T-cell (primary cell): ENCODE measurements at regions not wholly inside any gene's neighbourhood (a gene's known extent, or its start where the extent isn't known, plus 50 kb on each side); places are given as distances from the start of the nearest gene placed in this dataset.

Experiments used
- ATAC-seq, 4 experiments: fragments of 200-7000 bp in 3 of 4; fragments of 150-1000 bp in 1 of 4; cut with Tn5 transposase; replicated peaks in 1 of 4; 1 replicate in 3 of 4; 2 replicates in 1 of 4; pipeline ENCODE4 v1.10.0; 2021; ENCODE audit warnings: moderate library complexity in 3 of 4, mild to moderate bottlenecking in 2 of 4, moderate number of reproducible peaks in 1 of 4
- CTCF ChIA-PET, 2 donors: fragments of 300-600 bp; sonication (Branson Sonifier 250); formaldehyde crosslinking; loops; one replicate each; lab custom pipeline; 2022; ENCODE audit warnings: antibody characterized with exemption in 2 of 2; lab: Charles Lee
- POLR2A ChIA-PET, 2 donors: fragments of 300-600 bp; sonication (Branson Sonifier 250); formaldehyde crosslinking; loops; one replicate each; lab custom pipeline; 2022; ENCODE audit warnings: antibody characterized with exemption in 2 of 2; lab: Charles Lee
- DNase-seq, 35 experiments: peaks; one replicate each; pipeline versions ENCODE4 v3.0.0 to v3.0.0-alpha.2; 2013 to 2023
- H3K27ac ChIP-seq: one replicate; pipeline ENCODE4 v1.5.1; 2013; ENCODE audit warnings: low read length
- H3K27me3 ChIP-seq, 2 experiments: replicated peaks in 1 of 2; 1 replicate in 1 of 2; 2 replicates in 1 of 2; pipeline versions ENCODE4 v1.6.1 to v1.7.0; 2013; ENCODE audit warnings: low read length in 1 of 2, mixed read lengths in 1 of 2; ENCODE audit not compliant: control insufficient read depth in 2 of 2, insufficient read depth in 2 of 2; ENCODE audit errors: extremely low read depth in 1 of 2
- H3K36me3 ChIP-seq, 2 donors: 1 replicate in 1 of 2; 2 replicates in 1 of 2; pipeline versions ENCODE4 v1.6.1 to v1.7.0; 2013; ENCODE audit warnings: low read length in 1 of 2; ENCODE audit not compliant: control insufficient read depth in 2 of 2, insufficient read depth in 1 of 2; ENCODE audit errors: extremely low read depth in 1 of 2
- H3K4me1 ChIP-seq, 2 experiments: 1 replicate in 1 of 2; 2 replicates in 1 of 2; pipeline versions ENCODE4 v1.6.1 to v1.7.0; 2013; ENCODE audit warnings: low read length in 2 of 2, mixed read lengths in 1 of 2; ENCODE audit not compliant: insufficient read depth in 2 of 2, control insufficient read depth in 1 of 2; ENCODE audit errors: extremely low read depth in 1 of 2
- H3K4me3 ChIP-seq, 2 donors: 1 replicate in 1 of 2; 2 replicates in 1 of 2; pipeline versions ENCODE4 v1.5.1 to v1.7.0; 2013; ENCODE audit warnings: mild to moderate bottlenecking in 2 of 2, low read length in 1 of 2, moderate library complexity in 1 of 2; ENCODE audit not compliant: control insufficient read depth in 1 of 2; ENCODE audit errors: extremely low read depth in 1 of 2
- H3K9me3 ChIP-seq: 2 replicates; pipeline ENCODE4 v1.7.0; 2013
- H3K27ac Mint-ChIP-seq, 2 donors: one replicate each; pipeline ENCODE4 v1.8.0; 2020 to 2021; ENCODE audit warnings: mild to moderate bottlenecking in 2 of 2, mixed read lengths in 2 of 2
- H3K27me3 Mint-ChIP-seq, 2 donors: one replicate each; pipeline ENCODE4 v1.8.0; 2021 to 2022; ENCODE audit warnings: mixed read lengths in 2 of 2
- H3K36me3 Mint-ChIP-seq: one replicate; pipeline ENCODE4 v1.8.0; 2021; ENCODE audit warnings: mixed read lengths
- H3K4me1 Mint-ChIP-seq, 3 donors: one replicate each; pipeline ENCODE4 v1.8.0; 2020 to 2022; ENCODE audit warnings: mixed read lengths in 3 of 3, mild to moderate bottlenecking in 1 of 3
- H3K4me3 Mint-ChIP-seq, 3 donors: one replicate each; pipeline ENCODE4 v1.8.0; 2020 to 2022; ENCODE audit warnings: mild to moderate bottlenecking in 3 of 3, mixed read lengths in 3 of 3, moderate library complexity in 3 of 3
- H3K9me3 Mint-ChIP-seq, 3 donors: one replicate each; pipeline ENCODE4 v1.8.0; 2020 to 2022; ENCODE audit warnings: mixed read lengths in 3 of 3
- WGBS: methylation state at CpG from one replicate; pipeline ENCODE4 v1.1.5; 2013; ENCODE audit warnings: missing lambda C conversion rate; ENCODE audit not compliant: insufficient coverage; 5-methylcytosine and 5-hydroxymethylcytosine counted together

GRCh38 chr5:158544388-158545339 lies 555.1 kb downstream of the EBF1 start:
- H3K4me3 ChIP-seq = no peak overlapping the region
- H3K4me1 ChIP-seq = peaks cover 0 to 19% of the 10 kb centered on the region in 2 experiments
- no peak for ATAC-seq
- POLR2A ChIA-PET = interaction anchor here in 1 of 2 donors (0.5 kb wide), 1 partner anchor 11 kb away, joined by 3 read pairs; no protein-coding TSS in a partner anchor
- H3K4me1 Mint-ChIP-seq = peaks cover 8 to 18% (median 16%) of the 10 kb centered on the region in 3 donors
- no peak overlapping the region for H3K27ac Mint-ChIP-seq
- no peak overlapping the region for H3K27ac ChIP-seq
- H3K4me3 Mint-ChIP-seq = peak overlapping the region in 1 of 3 donors; percentile 21
- WGBS = no CpG with 5 or more reads among the region's 3 CpGs
- H3K36me3 ChIP-seq = no peaks in the 10 kb centered on the region
- no peaks in the 10 kb centered on the region for H3K27me3 ChIP-seq
- no peaks in the 10 kb centered on the region for H3K9me3 Mint-ChIP-seq
- no peaks in the 10 kb centered on the region for H3K9me3 ChIP-seq
- CTCF ChIA-PET = no interaction called here
- peak in 1 of 35 experiments; percentile 12 for DNase-seq
- no peaks in the 10 kb centered on the region for H3K36me3 Mint-ChIP-seq
- peaks cover 0 to 3% of the 10 kb centered on the region in 2 donors for H3K27me3 Mint-ChIP-seq

GRCh38 chr5:158543539-158544387 lies 556.0 kb downstream of the EBF1 start:
- no peaks in the 10 kb centered on the region for H3K36me3 ChIP-seq
- no peak overlapping the region for H3K27ac Mint-ChIP-seq
- POLR2A ChIA-PET = no interaction called here
- no peaks in the 10 kb centered on the region for H3K9me3 Mint-ChIP-seq
- peaks cover 0 to 20% of the 10 kb centered on the region in 2 experiments for H3K4me1 ChIP-seq
- H3K27me3 Mint-ChIP-seq = peaks cover 0 to 4% of the 10 kb centered on the region in 2 donors
- DNase-seq (no peak), ATAC-seq (no peak)
- no peak overlapping the region for H3K4me3 ChIP-seq
- H3K4me1 Mint-ChIP-seq = peaks cover 10 to 18% (median 16%) of the 10 kb centered on the region in 3 donors
- no peaks in the 10 kb centered on the region for H3K27me3 ChIP-seq
- H3K36me3 Mint-ChIP-seq = no peaks in the 10 kb centered on the region
- H3K4me3 Mint-ChIP-seq = no peak overlapping the region
- CTCF ChIA-PET = no interaction called here
- H3K27ac ChIP-seq = no peak overlapping the region
- no CpG with 5 or more reads among the region's 6 CpGs for WGBS
- no peaks in the 10 kb centered on the region for H3K9me3 ChIP-seq

GRCh38 chr5:158541536-158542297 lies 558.0 kb downstream of the EBF1 start:
- peaks cover 3 to 7% of the 10 kb centered on the region in 2 donors for H3K27me3 Mint-ChIP-seq
- peaks cover 12 to 19% (median 16%) of the 10 kb centered on the region in 3 donors for H3K4me1 Mint-ChIP-seq
- no peaks in the 10 kb centered on the region for H3K36me3 Mint-ChIP-seq
- no peaks in the 10 kb centered on the region for H3K9me3 ChIP-seq
- no peaks in the 10 kb centered on the region for H3K27me3 ChIP-seq
- 15% methylated on average over 2 of the region's 9 CpGs for WGBS
- DNase-seq (peak in 1 of 35 experiments; percentile 6), ATAC-seq (no peak)
- no peak overlapping the region for H3K4me3 ChIP-seq
- H3K4me3 Mint-ChIP-seq = peak overlapping the region in 1 of 3 donors; percentile 11
- H3K27ac ChIP-seq = no peak overlapping the region
- POLR2A ChIA-PET = interaction anchor here in 1 of 2 donors (0.6 kb wide), 1 partner anchor 9 kb away, joined by 3 read pairs; no protein-coding TSS in a partner anchor
- H3K4me1 ChIP-seq = peaks cover 0 to 23% of the 10 kb centered on the region in 2 experiments
- no peaks in the 10 kb centered on the region for H3K36me3 ChIP-seq
- no peaks in the 10 kb centered on the region for H3K9me3 Mint-ChIP-seq
- no peak overlapping the region for H3K27ac Mint-ChIP-seq
- CTCF ChIA-PET = no interaction called here

- H3K4me3 Mint-ChIP-seq = no peak overlapping the region
- H3K9me3 Mint-ChIP-seq = no peaks in the 10 kb centered on the region
- CTCF ChIA-PET = interaction anchor here in 1 of 2 donors (0.5 kb wide), 1 partner anchor 435 kb away, joined by 3 read pairs; no protein-coding TSS in a partner anchor
- Histone ChIP-seq H3K27me3 (no peaks in the 10 kb centered on the region), H3K9me3 (no peaks in the 10 kb centered on the region), H3K4me1 (peaks cover 0 to 11% of the 10 kb centered on the region in 2 experiments), H3K27ac (no peak overlapping the region), H3K36me3 (no peaks in the 10 kb centered on the region), H3K4me3 (no peak overlapping the region)
- no peaks in the 10 kb centered on the region for H3K36me3 Mint-ChIP-seq
- H3K27me3 Mint-ChIP-seq = peaks cover 6 to 7% of the 10 kb centered on the region in 2 donors
- no peak for ATAC-seq
- POLR2A ChIA-PET = no interaction called here
- H3K27ac Mint-ChIP-seq = no peak overlapping the region
- WGBS = 30% methylated on average over 3 of the region's 7 CpGs
- H3K4me1 Mint-ChIP-seq = peaks cover 9 to 12% (median 10%) of the 10 kb centered on the region in 3 donors
- DNase-seq = peak in 1 of 35 experiments; percentile 4
Observed at GRCh38 chr5:158538506-158539074, 561.1 kb downstream of the EBF1 start.

GRCh38 chr5:158537366-158537765 lies 562.4 kb downstream of the EBF1 start:
- Histone ChIP-seq H3K4me3 (no peak overlapping the region), H3K36me3 (no peaks in the 10 kb centered on the region), H3K27ac (no peak overlapping the region), H3K9me3 (no peaks in the 10 kb centered on the region), H3K27me3 (no peaks in the 10 kb centered on the region), H3K4me1 (peaks cover 0 to 11% of the 10 kb centered on the region in 2 experiments)
- ATAC-seq (no peak), DNase-seq (no peak)
- 86% methylated on average over 1 of the region's 2 CpGs for WGBS
- POLR2A ChIA-PET = no interaction called here
- Mint-ChIP-seq H3K9me3 (no peaks in the 10 kb centered on the region), H3K27me3 (peaks cover 6 to 7% of the 10 kb centered on the region in 2 donors), H3K4me3 (no peak overlapping the region), H3K27ac (no peak overlapping the region), H3K36me3 (no peaks in the 10 kb centered on the region), H3K4me1 (peaks cover 8 to 12% (median 10%) of the 10 kb centered on the region in 3 donors)
- CTCF ChIA-PET = no interaction called here
